ENCODE measurements at regions not wholly inside any gene's neighbourhood (a gene's known extent, or its start where the extent isn't known, plus 50 kb on each side); places are given as distances from the start of the nearest gene placed in this dataset.

DNA sequence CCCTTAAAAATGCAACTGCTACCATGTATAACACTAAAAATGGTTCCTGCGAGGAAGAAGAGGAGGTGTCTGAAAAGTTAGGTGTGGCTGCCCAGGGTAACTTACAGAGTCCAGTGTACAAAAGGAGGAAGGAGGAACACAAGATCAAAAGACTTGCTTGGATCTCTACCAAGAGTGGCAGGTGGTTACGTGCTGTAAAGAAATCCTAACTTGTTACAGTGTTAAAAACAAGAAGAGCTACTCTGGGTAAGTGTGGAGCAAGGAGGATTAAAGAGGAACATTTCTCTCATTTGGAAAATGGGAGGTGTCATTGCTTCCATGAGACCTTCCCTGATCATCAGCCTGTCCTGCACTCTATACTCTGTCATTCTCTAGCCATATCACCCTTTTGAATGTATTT is 242.0 kb downstream of the PTTG2 start:
- H3K27me3 ChIP-seq (ENCODE audit: insufficient read depth, insufficient read length), result no peaks in the 10 kb centered on the region
- no peaks in the 10 kb centered on the region for H3K9me3 ChIP-seq (ENCODE audit: insufficient read depth, low read length)
- H3K4me3 ChIP-seq (ENCODE audit: insufficient read length, low read depth), result no peak overlapping the region
- no peaks in the 10 kb centered on the region for H3K4me1 ChIP-seq (ENCODE audit: insufficient read depth, insufficient read length)
- DNase-seq (ENCODE audit: low read depth, low spot score), result no peak
- H3K36me3 ChIP-seq (ENCODE audit: insufficient read depth, insufficient read length, low read length), result no peaks in the 10 kb centered on the region
- H3K9ac ChIP-seq (ENCODE audit: insufficient read length, low read depth), result no peak overlapping the region
- TF ChIP-seq YY1 (IDR thresholded peaks at IDR 0.05; ENCODE audit: insufficient read depth, insufficient read length) (no peak), ZNF274 (IDR thresholded peaks at IDR 0.05; ENCODE audit: low read depth, low read length) (no peak), SUZ12 (IDR thresholded peaks at IDR 0.05; ENCODE audit: extremely low read depth, insufficient read depth, insufficient read length) (no peak)

- H3K4me1 ChIP-seq (ENCODE audit: insufficient read depth, insufficient read length), result no peaks in the 10 kb centered on the region
- no peaks in the 10 kb centered on the region for H3K27me3 ChIP-seq (ENCODE audit: insufficient read depth, insufficient read length)
- no peak for DNase-seq (ENCODE audit: low read depth, low spot score)
- H3K9me3 ChIP-seq (ENCODE audit: insufficient read depth, low read length), result no peaks in the 10 kb centered on the region
- H3K9ac ChIP-seq (ENCODE audit: insufficient read length, low read depth), result no peak overlapping the region
- TF ChIP-seq SUZ12 (IDR thresholded peaks at IDR 0.05; ENCODE audit: extremely low read depth, insufficient read depth, insufficient read length) (no peak), YY1 (IDR thresholded peaks at IDR 0.05; ENCODE audit: insufficient read depth, insufficient read length) (no peak), ZNF274 (IDR thresholded peaks at IDR 0.05; ENCODE audit: low read depth, low read length) (no peak)
- H3K4me3 ChIP-seq (ENCODE audit: insufficient read length, low read depth), result no peak overlapping the region
- H3K36me3 ChIP-seq (ENCODE audit: insufficient read depth, insufficient read length, low read length), result no peaks in the 10 kb centered on the region
These were observed 243.4 kb downstream of the PTTG2 start for GRCh38 chr4:38203609-38204008.

GRCh38 chr4:38204339-38205035 is 244.3 kb downstream of the PTTG2 start:
- H3K4me3 ChIP-seq (ENCODE audit: insufficient read length, low read depth), result no peak overlapping the region
- TF ChIP-seq YY1 (IDR thresholded peaks at IDR 0.05; ENCODE audit: insufficient read depth, insufficient read length) (no peak), ZNF274 (IDR thresholded peaks at IDR 0.05; ENCODE audit: low read depth, low read length) (no peak), SUZ12 (IDR thresholded peaks at IDR 0.05; ENCODE audit: extremely low read depth, insufficient read depth, insufficient read length) (no peak)

GRCh38 chr4:38205261-38205660 is 245.1 kb downstream of the PTTG2 start:
- DNase-seq (ENCODE audit: low read depth, low spot score), result no peak

More at GRCh38 chr4:38204339-38205035, 244.3 kb downstream of the PTTG2 start:
- no peaks in the 10 kb centered on the region for H3K27me3 ChIP-seq (ENCODE audit: insufficient read depth, insufficient read length)
- DNase-seq (ENCODE audit: low read depth, low spot score), result no peak
- H3K9ac ChIP-seq (ENCODE audit: insufficient read length, low read depth), result no peak overlapping the region
- no peaks in the 10 kb centered on the region for H3K4me1 ChIP-seq (ENCODE audit: insufficient read depth, insufficient read length)
- no peaks in the 10 kb centered on the region for H3K9me3 ChIP-seq (ENCODE audit: insufficient read depth, low read length)
- H3K36me3 ChIP-seq (ENCODE audit: insufficient read depth, insufficient read length, low read length), result no peaks in the 10 kb centered on the region

DNA sequence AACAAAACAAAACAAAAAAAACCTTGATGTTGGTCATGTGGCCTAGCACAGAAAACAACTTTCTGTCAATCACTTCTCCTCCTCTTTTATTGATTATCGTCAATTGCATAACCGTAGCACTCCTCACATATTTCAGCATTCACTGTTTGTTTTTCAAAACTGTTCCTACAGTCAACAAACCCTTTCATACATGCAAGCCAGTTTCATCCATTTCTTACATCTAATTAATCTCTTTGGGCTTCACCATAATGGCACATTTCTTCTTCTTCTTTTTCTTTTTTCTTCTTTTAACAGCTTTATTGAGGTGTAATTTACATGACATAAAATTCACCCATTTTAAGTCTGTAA is 246.9 kb downstream of the PTTG2 start:
- TF ChIP-seq SUZ12 (IDR thresholded peaks at IDR 0.05; ENCODE audit: extremely low read depth, insufficient read depth, insufficient read length) (no peak), YY1 (IDR thresholded peaks at IDR 0.05; ENCODE audit: insufficient read depth, insufficient read length) (no peak), ZNF274 (IDR thresholded peaks at IDR 0.05; ENCODE audit: low read depth, low read length) (no peak)
- Histone ChIP-seq H3K27me3 (ENCODE audit: insufficient read depth, insufficient read length) (no peaks in the 10 kb centered on the region), H3K4me1 (ENCODE audit: insufficient read depth, insufficient read length) (no peaks in the 10 kb centered on the region), H3K9ac (ENCODE audit: insufficient read length, low read depth) (no peak overlapping the region), H3K9me3 (ENCODE audit: insufficient read depth, low read length) (no peaks in the 10 kb centered on the region), H3K36me3 (ENCODE audit: insufficient read depth, insufficient read length, low read length) (no peaks in the 10 kb centered on the region), H3K4me3 (ENCODE audit: insufficient read length, low read depth) (no peak overlapping the region)
- no peak for DNase-seq (ENCODE audit: low read depth, low spot score)

More at GRCh38 chr4:38205261-38205660, 245.1 kb downstream of the PTTG2 start:
- no peaks in the 10 kb centered on the region for H3K36me3 ChIP-seq (ENCODE audit: insufficient read depth, insufficient read length, low read length)
- H3K27me3 ChIP-seq (ENCODE audit: insufficient read depth, insufficient read length), result no peaks in the 10 kb centered on the region
- no peak for TF ChIP-seq ZNF274 (IDR thresholded peaks at IDR 0.05; ENCODE audit: low read depth, low read length)
- TF ChIP-seq SUZ12 (IDR thresholded peaks at IDR 0.05; ENCODE audit: extremely low read depth, insufficient read depth, insufficient read length), result no peak
- no peak for TF ChIP-seq YY1 (IDR thresholded peaks at IDR 0.05; ENCODE audit: insufficient read depth, insufficient read length)
- H3K9ac ChIP-seq (ENCODE audit: insufficient read length, low read depth), result no peak overlapping the region
- H3K4me1 ChIP-seq (ENCODE audit: insufficient read depth, insufficient read length), result no peaks in the 10 kb centered on the region
- no peak overlapping the region for H3K4me3 ChIP-seq (ENCODE audit: insufficient read length, low read depth)
- H3K9me3 ChIP-seq (ENCODE audit: insufficient read depth, low read length), result no peaks in the 10 kb centered on the region

DNA sequence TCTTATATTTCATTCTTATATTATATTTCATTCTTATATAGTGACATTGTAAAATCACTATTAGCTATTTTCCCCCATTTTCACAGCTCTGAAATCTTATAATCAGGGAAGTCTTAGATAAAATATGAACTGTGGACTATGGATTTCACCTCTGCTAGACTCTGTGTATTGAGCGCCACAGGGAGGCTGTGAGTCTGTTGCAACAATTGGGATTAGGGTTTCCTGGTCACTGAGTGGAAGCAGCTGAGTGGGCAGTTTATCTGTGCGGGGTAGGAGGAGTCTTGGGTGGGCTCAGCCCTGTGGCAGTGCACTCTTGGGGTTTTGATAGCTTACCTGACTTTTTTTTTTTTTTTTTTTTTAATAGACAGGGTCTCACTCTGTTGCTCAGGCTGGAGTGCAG is 249.5 kb downstream of the PTTG2 start:
- no peaks in the 10 kb centered on the region for H3K36me3 ChIP-seq (ENCODE audit: insufficient read depth, insufficient read length, low read length)
- DNase-seq (ENCODE audit: low read depth, low spot score), result no peak
- H3K9ac ChIP-seq (ENCODE audit: insufficient read length, low read depth), result no peak overlapping the region
- no peaks in the 10 kb centered on the region for H3K27me3 ChIP-seq (ENCODE audit: insufficient read depth, insufficient read length)
- H3K4me3 ChIP-seq (ENCODE audit: insufficient read length, low read depth), result no peak overlapping the region
- TF ChIP-seq SUZ12 (IDR thresholded peaks at IDR 0.05; ENCODE audit: extremely low read depth, insufficient read depth, insufficient read length), result no peak
- no peaks in the 10 kb centered on the region for H3K4me1 ChIP-seq (ENCODE audit: insufficient read depth, insufficient read length)
- H3K9me3 ChIP-seq (ENCODE audit: insufficient read depth, low read length), result no peaks in the 10 kb centered on the region

DNA sequence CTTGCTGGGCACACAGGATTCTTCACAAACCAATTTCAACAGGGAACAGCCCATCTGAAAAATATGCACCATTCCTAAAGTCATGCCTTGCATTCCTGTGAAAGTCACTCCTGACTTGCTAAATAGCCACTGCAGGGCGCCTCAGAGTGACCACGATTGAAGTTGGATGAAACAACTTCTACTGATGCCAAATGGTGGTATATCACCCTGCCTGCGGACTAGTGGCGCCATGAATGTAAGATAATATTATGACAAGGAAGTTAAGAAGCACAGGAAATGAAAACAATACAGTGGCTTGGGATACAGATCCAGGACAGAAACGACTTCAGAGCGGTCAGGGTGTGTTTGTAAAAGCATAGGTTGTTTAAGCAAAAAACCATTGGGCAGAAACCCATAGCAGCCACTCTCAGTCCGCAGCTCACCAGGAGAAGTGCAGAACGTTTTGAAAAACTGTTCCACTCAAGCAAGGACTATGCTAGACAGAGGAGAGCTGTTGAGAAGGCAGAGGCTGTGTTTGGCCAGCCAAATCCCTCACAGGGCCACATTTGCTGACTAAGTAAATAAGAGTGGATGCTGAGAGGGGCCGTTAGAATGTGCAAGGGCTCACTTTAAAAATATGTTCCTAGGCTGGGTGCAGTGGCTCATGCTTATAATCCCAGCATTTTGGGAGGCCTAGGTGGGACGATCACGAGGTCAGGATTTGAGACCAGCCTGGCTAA is 250.4 kb downstream of the PTTG2 start:
- Histone ChIP-seq H3K4me1 (ENCODE audit: insufficient read depth, insufficient read length) (no peaks in the 10 kb centered on the region), H3K4me3 (ENCODE audit: insufficient read length, low read depth) (no peak overlapping the region), H3K27me3 (ENCODE audit: insufficient read depth, insufficient read length) (no peaks in the 10 kb centered on the region), H3K36me3 (ENCODE audit: insufficient read depth, insufficient read length, low read length) (no peaks in the 10 kb centered on the region), H3K9ac (ENCODE audit: insufficient read length, low read depth) (no peak overlapping the region), H3K9me3 (ENCODE audit: insufficient read depth, low read length) (no peaks in the 10 kb centered on the region)
- no peak for DNase-seq (ENCODE audit: low read depth, low spot score)
- TF ChIP-seq SUZ12 (IDR thresholded peaks at IDR 0.05; ENCODE audit: extremely low read depth, insufficient read depth, insufficient read length), result no peak
- no peak for TF ChIP-seq ZNF274 (IDR thresholded peaks at IDR 0.05; ENCODE audit: low read depth, low read length)
- TF ChIP-seq YY1 (IDR thresholded peaks at IDR 0.05; ENCODE audit: insufficient read depth, insufficient read length), result no peak
